HPDE6-E6E7 (cell line): ENCODE measurements at regions not wholly inside any gene's neighbourhood (a gene's known extent, or its start where the extent isn't known, plus 50 kb on each side); places are given as distances from the start of the nearest gene placed in this dataset.

ENCODE experiments used
- DNase-seq: peaks from one replicate; pipeline ENCODE4 v3.0.0; 2011; ENCODE audit warnings: missing footprints; ENCODE audit errors: extremely low spot score

- no peak for DNase-seq
Measured at GRCh38 chr13:61030445-61030844, 385.2 kb downstream of the PCDH20 start.

- DNase-seq, result no peak
Measured at GRCh38 chr13:61029064-61029463, 386.6 kb downstream of the PCDH20 start.

- DNase-seq, result no peak
Measured at GRCh38 chr13:61024046-61024445, 391.6 kb downstream of the PCDH20 start.

- DNase-seq, result no peak
Measured at GRCh38 chr13:61021838-61022237, 393.8 kb downstream of the PCDH20 start.

DNA sequence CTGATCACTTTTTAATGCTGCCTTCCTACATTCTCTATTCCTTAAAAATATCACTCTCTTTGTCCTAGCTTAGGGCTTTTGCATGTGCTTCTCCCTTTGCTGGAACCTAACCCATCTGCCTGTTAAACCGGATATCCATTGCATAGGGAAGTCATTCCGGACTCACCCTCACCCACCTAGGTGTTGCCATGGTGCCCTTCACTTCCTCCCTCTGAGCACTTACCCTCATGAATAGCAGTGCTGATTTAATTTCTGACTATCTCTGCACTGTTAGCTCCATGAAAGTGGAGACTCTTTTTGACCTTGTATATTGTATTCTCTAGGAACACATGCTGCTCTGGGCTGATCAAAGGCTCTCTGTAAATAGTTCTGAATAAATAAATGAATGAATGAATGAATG lies 401.9 kb downstream of the PCDH20 start:
- DNase-seq, result no peak

GRCh38 chr13:61010358-61010757 lies 405.3 kb downstream of the PCDH20 start:
- DNase-seq, result no peak

- DNase-seq, result no peak
Measured at GRCh38 chr13:61002686-61003085, 413.0 kb downstream of the PCDH20 start.

DNA sequence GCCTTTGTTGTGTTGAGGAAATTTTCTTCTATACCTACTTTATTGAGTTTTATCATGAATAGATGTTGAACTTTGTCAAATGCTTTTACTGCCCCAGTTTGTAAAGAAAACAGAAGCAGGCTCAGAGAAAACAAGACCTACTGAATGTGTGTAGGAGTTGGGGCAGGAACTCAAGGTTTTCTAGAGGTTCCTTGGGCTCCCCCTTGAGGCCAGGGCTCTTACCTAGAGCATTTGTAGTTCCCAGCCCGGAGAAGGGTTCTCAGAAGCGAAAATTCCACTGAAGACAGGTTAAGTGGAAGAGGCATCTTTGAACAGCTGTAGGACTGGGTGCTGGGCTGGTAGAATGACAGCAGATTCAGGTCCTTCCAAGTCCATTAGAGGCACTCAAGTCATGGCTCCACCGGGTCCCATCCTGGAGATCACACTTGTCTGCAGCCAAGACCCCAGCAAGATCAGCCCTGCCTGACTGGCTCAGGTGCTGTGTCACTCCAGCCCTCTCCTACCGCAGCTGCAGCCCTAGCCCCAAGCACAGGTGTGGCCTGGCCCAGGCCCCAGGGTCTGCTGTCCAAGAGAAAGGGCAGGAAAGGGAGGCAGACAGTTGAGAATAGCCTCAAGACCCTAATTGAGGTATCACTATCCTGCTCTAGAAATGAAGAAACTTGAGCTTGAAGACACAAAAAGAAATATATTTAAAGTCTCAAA lies 425.5 kb downstream of the PCDH20 start:
- DNase-seq, result peak; percentile 35

DNA sequence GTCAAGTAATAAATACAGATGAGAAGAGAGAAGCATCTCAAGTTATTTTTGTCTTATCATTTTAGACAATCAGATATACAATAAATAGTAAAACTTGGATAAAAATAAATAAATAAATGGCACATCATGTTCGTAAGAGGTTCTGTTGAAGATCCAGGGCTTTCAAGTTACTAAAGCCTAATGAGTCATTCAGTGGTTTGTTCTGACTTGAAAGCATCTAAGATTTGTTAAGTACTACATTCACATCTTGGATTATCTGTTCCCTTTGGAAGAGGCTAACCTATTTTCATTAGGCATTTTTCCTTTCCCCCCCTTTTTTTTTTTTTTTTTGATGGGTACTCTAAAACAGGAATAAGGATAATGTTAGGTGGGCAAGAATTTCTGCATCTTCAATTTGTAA lies 429.3 kb downstream of the PCDH20 start:
- DNase-seq, result no peak

DNA sequence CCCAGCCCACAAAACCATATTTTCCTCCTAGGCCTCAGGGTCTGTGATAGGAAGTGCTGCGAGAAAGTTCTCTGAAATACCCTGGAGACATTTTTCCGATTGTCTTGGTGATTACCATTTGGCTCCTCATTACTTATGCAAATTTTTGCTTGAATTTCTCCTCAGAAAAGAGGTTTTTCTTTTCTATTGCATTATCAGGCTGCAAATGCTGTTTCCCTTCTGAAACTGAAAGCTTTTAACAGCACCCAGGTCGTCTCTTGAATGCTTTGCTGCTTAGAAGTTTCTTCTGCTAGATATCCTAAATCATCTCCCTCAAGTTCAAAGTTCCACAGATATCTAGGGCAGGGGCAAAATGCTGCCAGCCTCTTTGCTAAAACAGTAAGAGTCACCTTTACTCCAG lies 434.2 kb downstream of the PCDH20 start:
- DNase-seq, result no peak

DNA sequence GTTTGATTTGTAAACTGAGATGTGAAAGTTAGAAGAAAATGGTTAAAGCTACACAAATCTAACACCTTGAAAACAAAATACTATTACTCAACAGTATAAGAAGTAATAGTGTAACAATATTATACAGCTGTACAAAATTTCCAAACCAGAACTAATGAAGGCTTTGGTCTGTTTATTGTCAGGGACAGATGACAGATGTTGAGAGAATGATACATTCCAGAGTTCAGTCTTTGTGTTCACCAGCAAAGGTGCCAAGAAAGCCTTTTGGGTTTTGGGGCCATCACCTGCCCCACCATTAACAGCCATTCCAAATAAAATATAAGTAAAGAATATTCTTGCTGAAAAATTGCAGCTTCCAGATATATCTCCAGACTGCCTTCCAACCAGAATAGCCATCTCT lies 439.3 kb downstream of the PCDH20 start:
- no peak for DNase-seq

GRCh38 chr13:60974296-60974695 lies 441.4 kb downstream of the PCDH20 start:
- no peak for DNase-seq

GRCh38 chr13:60973529-60973928 lies 442.1 kb downstream of the PCDH20 start:
- DNase-seq, result no peak

DNA sequence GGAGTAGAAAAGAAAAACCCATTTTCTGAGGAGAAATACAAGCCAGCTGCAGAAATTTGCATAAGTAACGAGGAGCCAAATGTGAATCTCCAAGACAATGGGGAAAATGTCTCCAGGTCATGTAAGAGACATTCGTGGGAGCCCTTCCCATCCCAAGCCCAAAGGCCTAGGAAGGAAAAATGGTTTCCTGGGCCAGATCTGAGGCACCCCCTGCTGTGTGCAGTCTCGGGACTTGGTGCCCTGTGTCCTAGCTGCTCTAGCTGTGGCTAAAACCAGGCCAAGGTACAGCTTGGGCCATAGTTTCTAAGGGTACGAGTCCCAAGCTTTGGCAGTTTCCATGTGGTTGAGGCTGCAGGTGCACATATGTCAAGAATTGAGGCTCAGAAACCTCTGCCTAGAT lies 444.9 kb downstream of the PCDH20 start:
- no peak for DNase-seq

GRCh38 chr13:60969656-60970055 lies 446.0 kb downstream of the PCDH20 start:
- DNase-seq, result no peak

GRCh38 chr13:60959427-60959826 lies 456.2 kb downstream of the PCDH20 start:
- DNase-seq, result peak; percentile 10

DNA sequence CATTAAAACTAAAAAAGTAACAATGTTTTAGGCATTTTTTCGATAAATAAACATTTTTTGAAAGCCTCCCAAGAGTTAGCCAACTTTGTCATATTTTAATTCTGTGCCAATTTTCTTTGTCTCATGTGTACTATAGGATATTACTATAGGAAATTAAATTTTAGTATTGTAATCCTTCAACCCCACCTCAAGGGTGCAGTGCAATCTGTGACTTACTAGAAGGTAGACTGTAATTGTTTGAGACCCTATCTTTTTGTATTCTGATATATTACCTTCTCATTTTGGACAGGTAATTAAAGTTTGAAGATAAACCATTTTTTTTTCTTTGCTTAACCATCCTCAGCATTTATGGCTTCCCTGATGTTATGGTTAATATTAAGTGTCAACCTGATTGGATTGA lies 457.8 kb downstream of the PCDH20 start:
- DNase-seq, result no peak

- DNase-seq, result no peak
Measured at GRCh38 chr13:60945396-60945795, 470.3 kb downstream of the PCDH20 start.

- DNase-seq, result peak; percentile 11
Measured at GRCh38 chr13:60944863-60945262, 470.8 kb downstream of the PCDH20 start.

GRCh38 chr13:60944016-60944415 lies 471.6 kb downstream of the PCDH20 start:
- no peak for DNase-seq

GRCh38 chr13:60936281-60936680 lies 479.4 kb downstream of the PCDH20 start:
- DNase-seq, result no peak

GRCh38 chr13:60933638-60934037 lies 482.0 kb downstream of the PCDH20 start:
- peak; percentile 14 for DNase-seq

DNA sequence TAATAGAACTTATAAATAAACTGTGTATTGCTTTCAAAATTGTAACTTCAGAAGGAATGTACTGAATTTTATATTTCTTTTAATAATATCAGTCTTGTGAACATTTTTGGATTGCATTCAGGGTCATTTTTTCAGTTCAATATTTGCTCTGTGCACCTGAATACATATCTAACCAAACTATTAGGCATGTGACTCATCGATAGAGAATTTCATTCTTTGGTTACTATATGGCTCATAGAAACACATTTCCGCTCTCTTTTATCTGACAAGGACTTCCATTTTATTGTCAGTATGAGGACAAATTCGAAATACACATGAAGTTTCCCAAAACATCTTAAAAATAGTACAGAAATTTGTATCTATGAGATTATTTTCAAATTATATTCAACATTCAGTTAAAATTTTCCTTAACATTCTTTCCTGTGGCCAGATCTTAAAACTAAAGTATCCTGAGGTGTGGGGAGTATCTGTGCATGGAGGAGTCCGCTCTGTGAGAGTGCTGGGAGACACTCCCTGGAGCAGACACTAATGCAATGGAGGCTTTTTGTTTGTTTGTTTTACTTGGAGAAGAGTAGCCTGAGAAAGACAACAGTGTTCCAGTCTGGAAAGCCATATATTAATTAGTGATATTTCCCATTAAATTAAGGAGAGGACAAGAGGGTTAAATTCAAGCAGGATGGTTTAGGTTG lies 483.6 kb downstream of the PCDH20 start:
- DNase-seq, result peak; percentile 17

GRCh38 chr13:60925686-60926085 lies 490.0 kb downstream of the PCDH20 start:
- DNase-seq, result no peak
